GM12892 (cell line): ENCODE measurements at regions not wholly inside any gene's neighbourhood (a gene's known extent, or its start where the extent isn't known, plus 50 kb on each side); places are given as distances from the start of the nearest gene placed in this dataset.

Source experiments
- POLR2A ChIP-seq: IDR thresholded peaks from 2 replicates; pipeline ENCODE4 v1.6.1; 2011; ENCODE audit warnings: low read depth, low read length, control low read depth
- POLR2AphosphoS5 ChIP-seq: IDR thresholded peaks from 2 replicates; pipeline ENCODE4 v1.6.1; 2011; ENCODE audit warnings: low read depth, low read length, control low read depth
- TAF1 ChIP-seq: IDR thresholded peaks from 2 replicates; pipeline ENCODE4 v1.6.1; 2011; ENCODE audit warnings: low read depth, mild to moderate bottlenecking, control low read depth, low read length, borderline replicate concordance

GRCh38 chr6:68229566-68229965, 405.5 kb upstream of the ADGRB3 start:
- TF ChIP-seq POLR2A, result no peak
- TF ChIP-seq POLR2AphosphoS5, result no peak
- no peak for TF ChIP-seq TAF1
